ENCODE measurements at regions not wholly inside any gene's neighbourhood (a gene's known extent, or its start where the extent isn't known, plus 50 kb on each side); places are given as distances from the start of the nearest gene placed in this dataset.

DNA sequence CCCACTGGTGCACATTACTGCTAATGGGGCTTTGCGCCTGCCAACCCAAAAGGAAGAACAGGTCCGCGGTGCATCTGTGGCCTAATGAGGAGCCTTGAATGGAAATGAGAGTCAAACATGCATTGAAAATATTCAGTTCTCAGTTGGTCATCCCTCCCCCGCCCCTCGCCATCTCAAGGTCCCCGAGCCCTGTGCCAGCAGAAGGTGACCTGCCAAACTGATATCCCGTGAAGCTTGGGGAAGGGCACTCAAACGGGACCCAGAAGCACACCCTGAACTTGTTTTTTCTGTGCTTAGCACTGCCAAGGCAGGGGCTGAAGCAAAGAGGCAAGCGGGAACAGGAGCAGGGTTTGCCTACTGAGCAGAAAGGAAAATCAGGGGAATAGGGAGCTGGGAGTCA is 67.9 kb upstream of the ZNF648 start:
- intact Hi-C loops (cut with DNase I): no loop called here
- H3K9me3 ChIP-seq: peaks cover 0 to 7% (median 5%) of the 10 kb centered on the region in 4 donors
- no peaks in the 10 kb centered on the region for H3K4me1 ChIP-seq
- 82% methylated on average over 8 of the region's 9 CpGs for WGBS
- no peaks in the 10 kb centered on the region for H3K36me3 ChIP-seq
- DNase-seq (ENCODE audit: extremely low spot score): no peak
- no peak overlapping the region for H3K4me3 ChIP-seq
- H3K27me3 ChIP-seq: no peaks in the 10 kb centered on the region
- H3K27ac ChIP-seq (replicated peaks in 1 of 4): no peak overlapping the region
- TF ChIP-seq, protein P1, sequence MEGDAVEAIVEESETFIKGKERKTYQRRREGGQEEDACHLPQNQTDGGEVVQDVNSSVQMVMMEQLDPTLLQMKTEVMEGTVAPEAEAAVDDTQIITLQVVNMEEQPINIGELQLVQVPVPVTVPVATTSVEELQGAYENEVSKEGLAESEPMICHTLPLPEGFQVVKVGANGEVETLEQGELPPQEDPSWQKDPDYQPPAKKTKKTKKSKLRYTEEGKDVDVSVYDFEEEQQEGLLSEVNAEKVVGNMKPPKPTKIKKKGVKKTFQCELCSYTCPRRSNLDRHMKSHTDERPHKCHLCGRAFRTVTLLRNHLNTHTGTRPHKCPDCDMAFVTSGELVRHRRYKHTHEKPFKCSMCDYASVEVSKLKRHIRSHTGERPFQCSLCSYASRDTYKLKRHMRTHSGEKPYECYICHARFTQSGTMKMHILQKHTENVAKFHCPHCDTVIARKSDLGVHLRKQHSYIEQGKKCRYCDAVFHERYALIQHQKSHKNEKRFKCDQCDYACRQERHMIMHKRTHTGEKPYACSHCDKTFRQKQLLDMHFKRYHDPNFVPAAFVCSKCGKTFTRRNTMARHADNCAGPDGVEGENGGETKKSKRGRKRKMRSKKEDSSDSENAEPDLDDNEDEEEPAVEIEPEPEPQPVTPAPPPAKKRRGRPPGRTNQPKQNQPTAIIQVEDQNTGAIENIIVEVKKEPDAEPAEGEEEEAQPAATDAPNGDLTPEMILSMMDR (IDR thresholded peaks at IDR 0.05): no peak
- TF ChIP-seq EP300 (IDR thresholded peaks at IDR 0.05) (no peak), POLR2A (IDR thresholded peaks at IDR 0.05; ENCODE audit: low read depth) (no peak), POLR2AphosphoS5 (IDR thresholded peaks at IDR 0.05) (no peak)

DNA sequence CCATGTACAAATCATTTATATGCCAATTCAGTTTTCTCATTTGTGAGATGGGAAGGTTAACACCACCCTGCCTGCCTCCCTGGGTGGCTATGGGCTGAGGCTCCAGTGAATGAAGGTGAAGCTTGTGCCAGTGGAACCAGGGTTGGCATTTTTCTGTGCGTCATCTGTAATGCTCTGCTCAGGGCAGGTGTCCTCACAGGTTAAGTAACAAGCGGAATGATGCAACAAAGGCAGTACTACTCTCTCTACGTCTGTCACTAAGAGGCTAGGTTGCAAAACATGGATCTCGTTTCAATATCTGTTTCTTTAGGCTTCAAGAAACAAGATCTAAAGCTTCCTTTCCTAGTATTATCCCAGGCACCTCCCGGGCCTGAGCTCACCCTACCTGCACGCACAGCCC is 67.0 kb upstream of the ZNF648 start:
- no peak overlapping the region for H3K4me3 ChIP-seq
- TF ChIP-seq POLR2A (IDR thresholded peaks at IDR 0.05; ENCODE audit: low read depth) (no peak), EP300 (IDR thresholded peaks at IDR 0.05) (no peak)
- TF ChIP-seq, protein P1 (IDR thresholded peaks at IDR 0.05): no peak
- intact Hi-C loops (cut with DNase I): no loop called here
- H3K4me1 ChIP-seq: no peaks in the 10 kb centered on the region
- no peaks in the 10 kb centered on the region for H3K9me3 ChIP-seq
- no peaks in the 10 kb centered on the region for H3K36me3 ChIP-seq
- no peak overlapping the region for H3K27ac ChIP-seq (replicated peaks in 1 of 4)
- H3K27me3 ChIP-seq: no peaks in the 10 kb centered on the region
- DNase-seq (ENCODE audit: extremely low spot score): no peak
- WGBS: 92% methylated on average over 6 of the region's 6 CpGs

DNA sequence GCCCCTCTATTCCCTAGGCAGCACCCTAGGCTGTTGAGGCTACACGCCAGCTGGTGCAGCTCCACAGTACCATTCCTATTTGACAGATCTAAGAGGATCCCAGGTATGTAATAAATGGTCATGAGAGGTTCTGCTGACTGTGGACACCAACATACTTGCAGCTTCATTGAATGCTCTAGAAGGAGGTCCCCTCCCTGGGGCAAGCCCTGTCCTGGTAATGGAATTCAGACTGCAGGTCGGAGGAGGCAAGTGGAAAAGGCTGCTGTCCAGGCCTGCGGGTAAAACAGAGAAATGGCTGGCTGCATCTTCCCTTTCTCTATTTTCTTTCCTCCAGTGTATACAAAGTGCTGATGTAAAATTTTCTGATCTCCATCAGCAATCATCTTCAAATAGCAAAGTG is 66.1 kb upstream of the ZNF648 start:
- no peaks in the 10 kb centered on the region for H3K9me3 ChIP-seq
- no peak overlapping the region for H3K27ac ChIP-seq (replicated peaks in 1 of 4)
- no peak for DNase-seq (ENCODE audit: extremely low spot score)
- no peaks in the 10 kb centered on the region for H3K4me1 ChIP-seq
- intact Hi-C loops (cut with DNase I): no loop called here
- no peaks in the 10 kb centered on the region for H3K36me3 ChIP-seq
- WGBS: 68% methylated on average over 3 of the region's 3 CpGs
- no peak overlapping the region for H3K4me3 ChIP-seq
- TF ChIP-seq POLR2A (IDR thresholded peaks at IDR 0.05; ENCODE audit: low read depth) (no peak), EP300 (IDR thresholded peaks at IDR 0.05) (no peak), POLR2AphosphoS5 (IDR thresholded peaks at IDR 0.05) (no peak)
- TF ChIP-seq, protein P1 (IDR thresholded peaks at IDR 0.05): no peak
- H3K27me3 ChIP-seq: no peaks in the 10 kb centered on the region

DNA sequence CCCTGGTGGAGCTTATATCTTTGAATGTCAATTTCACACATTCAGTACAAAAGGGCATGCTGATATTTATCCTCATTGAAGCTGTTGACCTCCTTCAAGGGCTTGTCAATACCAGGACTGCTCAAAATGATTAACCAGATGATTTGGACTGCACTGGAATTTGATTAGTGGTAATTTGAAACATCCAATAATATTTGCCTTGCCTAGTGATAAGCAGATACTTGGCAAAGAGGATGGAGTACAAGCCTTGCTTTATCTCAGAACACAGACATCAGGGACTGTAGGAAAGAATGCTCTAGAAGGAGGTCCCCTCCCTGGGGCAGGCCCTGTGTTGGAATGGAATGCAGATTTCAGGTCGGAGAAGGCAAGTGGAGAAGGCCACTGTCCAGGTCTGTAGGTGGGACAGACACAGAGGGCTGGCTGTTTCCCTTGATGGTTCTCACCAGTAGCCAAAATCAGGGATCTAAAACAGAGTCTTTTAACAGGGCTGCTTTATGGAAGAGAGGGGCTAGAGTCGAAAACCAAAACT is 64.8 kb upstream of the ZNF648 start:
- WGBS: 84% methylated on average over 2 of the region's 2 CpGs
- TF ChIP-seq, protein P1 (IDR thresholded peaks at IDR 0.05): no peak
- TF ChIP-seq POLR2A (IDR thresholded peaks at IDR 0.05; ENCODE audit: low read depth): no peak
- no peaks in the 10 kb centered on the region for H3K4me1 ChIP-seq

DNA sequence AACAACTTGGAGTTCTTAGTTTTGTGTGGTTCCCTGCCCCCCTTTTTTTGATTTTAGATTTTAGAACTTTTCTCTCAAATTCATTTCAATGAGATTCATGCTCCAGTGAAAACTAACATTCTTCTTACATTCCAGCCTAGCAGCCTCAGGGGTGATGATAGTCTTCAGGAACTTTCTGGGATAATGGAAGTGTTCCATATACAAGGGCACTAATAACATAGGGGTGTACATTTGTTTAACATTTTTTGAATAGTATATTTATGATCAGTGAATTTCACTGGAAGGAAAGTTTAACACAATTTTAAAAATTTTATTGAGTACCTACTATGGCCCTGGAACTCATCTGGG is 61.4 kb upstream of the ZNF648 start:
- no peak overlapping the region for H3K4me3 ChIP-seq
- no peaks in the 10 kb centered on the region for H3K36me3 ChIP-seq
- no peak overlapping the region for H3K27ac ChIP-seq (replicated peaks in 1 of 4)
- intact Hi-C loops (cut with DNase I): no loop called here
- DNase-seq (ENCODE audit: extremely low spot score): no peak
- TF ChIP-seq POLR2A (IDR thresholded peaks at IDR 0.05; ENCODE audit: low read depth) (no peak), POLR2AphosphoS5 (IDR thresholded peaks at IDR 0.05) (no peak), EP300 (IDR thresholded peaks at IDR 0.05) (no peak)
- TF ChIP-seq, protein P1 (IDR thresholded peaks at IDR 0.05): no peak
- no peaks in the 10 kb centered on the region for H3K27me3 ChIP-seq
- peaks cover 0 to 15% (median 6%) of the 10 kb centered on the region in 4 donors for H3K4me1 ChIP-seq
- H3K9me3 ChIP-seq: no peaks in the 10 kb centered on the region

More for the DNA sequence above, 64.8 kb upstream of the ZNF648 start:
- H3K9me3 ChIP-seq: no peaks in the 10 kb centered on the region
- no peak for DNase-seq (ENCODE audit: extremely low spot score)
- H3K27me3 ChIP-seq: no peaks in the 10 kb centered on the region
- intact Hi-C loops (cut with DNase I): no loop called here
- H3K27ac ChIP-seq (replicated peaks in 1 of 4): no peak overlapping the region
- no peaks in the 10 kb centered on the region for H3K36me3 ChIP-seq
- H3K4me3 ChIP-seq: no peak overlapping the region

All from esophagus muscularis mucosa (tissue), 4 donors.